Spleen (tissue), 7 donors: ENCODE measurements at regions not wholly inside any gene's neighbourhood (a gene's known extent, or its start where the extent isn't known, plus 50 kb on each side); places are given as distances from the start of the nearest gene placed in this dataset.

ENCODE experiments used
- POLR2A ChIP-seq, 3 donors: fragments of 450-650 bp; IDR thresholded peaks; one replicate each; pipeline ENCODE4 v1.5.1; 2017; ENCODE audit warnings: antibody characterized with exemption in 3 of 3, mild to moderate bottlenecking in 1 of 3
- POLR2AphosphoS5 ChIP-seq, 3 donors: sonication (generic); formaldehyde crosslinking; IDR thresholded peaks; one replicate each; pipeline ENCODE4 v1.5.1; 2017; ENCODE audit warnings: antibody characterized with exemption in 3 of 3
- TF ChIP-seq, protein P1 (sequence below), 11 experiments: fragments of 200-600 bp in 7 of 11; fragments of 450-650 bp in 4 of 11; sonication (generic) in 4 of 11; IDR thresholded peaks in 8 of 11; conservative IDR thresholded peaks in 3 of 11; 1 replicate in 7 of 11; 2 replicates in 4 of 11; pipeline versions ENCODE4 v1.4.0 to v1.8.0; 2016 to 2021; ENCODE audit warnings: antibody characterized with exemption in 11 of 11, inconsistent platforms in 4 of 11, mild to moderate bottlenecking in 1 of 11
- donor health status: DM: no; HTN: no; CAD: no; lungs with moderate emphysema.
- donor health status: DM: no; HTN: no; CAD: no.
- donor health status: DM: no; HTN: no; CAD: no.

DNA sequence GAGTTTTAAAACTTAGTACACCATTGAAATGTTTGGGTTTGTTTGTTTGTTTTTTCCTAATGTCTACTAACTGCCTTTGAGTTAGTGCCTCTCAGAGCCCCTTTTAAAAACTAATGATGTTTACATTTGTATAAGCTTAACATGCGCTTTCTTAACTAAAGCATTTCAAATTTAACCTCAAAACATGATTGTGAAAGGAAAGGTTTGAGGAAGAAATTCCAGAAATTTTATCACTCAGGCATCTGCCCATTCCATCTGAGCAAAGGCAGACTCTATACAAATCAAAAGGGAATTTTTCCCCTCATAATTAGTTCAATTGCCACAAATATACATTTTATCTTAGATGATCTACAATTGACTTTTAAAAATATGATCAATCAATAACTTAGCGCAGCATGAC is 230.7 kb upstream of the CAND1 start:
- TF ChIP-seq, protein P1, sequence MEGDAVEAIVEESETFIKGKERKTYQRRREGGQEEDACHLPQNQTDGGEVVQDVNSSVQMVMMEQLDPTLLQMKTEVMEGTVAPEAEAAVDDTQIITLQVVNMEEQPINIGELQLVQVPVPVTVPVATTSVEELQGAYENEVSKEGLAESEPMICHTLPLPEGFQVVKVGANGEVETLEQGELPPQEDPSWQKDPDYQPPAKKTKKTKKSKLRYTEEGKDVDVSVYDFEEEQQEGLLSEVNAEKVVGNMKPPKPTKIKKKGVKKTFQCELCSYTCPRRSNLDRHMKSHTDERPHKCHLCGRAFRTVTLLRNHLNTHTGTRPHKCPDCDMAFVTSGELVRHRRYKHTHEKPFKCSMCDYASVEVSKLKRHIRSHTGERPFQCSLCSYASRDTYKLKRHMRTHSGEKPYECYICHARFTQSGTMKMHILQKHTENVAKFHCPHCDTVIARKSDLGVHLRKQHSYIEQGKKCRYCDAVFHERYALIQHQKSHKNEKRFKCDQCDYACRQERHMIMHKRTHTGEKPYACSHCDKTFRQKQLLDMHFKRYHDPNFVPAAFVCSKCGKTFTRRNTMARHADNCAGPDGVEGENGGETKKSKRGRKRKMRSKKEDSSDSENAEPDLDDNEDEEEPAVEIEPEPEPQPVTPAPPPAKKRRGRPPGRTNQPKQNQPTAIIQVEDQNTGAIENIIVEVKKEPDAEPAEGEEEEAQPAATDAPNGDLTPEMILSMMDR (IDR thresholded peaks at IDR 0.05 in 8 of 11, conservative IDR thresholded peaks at IDR 0.05 in 3 of 11), result no peak
- TF ChIP-seq POLR2A (IDR thresholded peaks at IDR 0.05), result no peak
- TF ChIP-seq POLR2AphosphoS5 (IDR thresholded peaks at IDR 0.05), result no peak
